Nephron (organoid): ENCODE measurements at regions not wholly inside any gene's neighbourhood (a gene's known extent, or its start where the extent isn't known, plus 50 kb on each side); places are given as distances from the start of the nearest gene placed in this dataset.

Source experiments
- H3K27ac Mint-ChIP-seq, 3 experiments: 2 replicates each; pipeline ENCODE4 v1.8.0; 2020; ENCODE audit warnings: mixed read lengths in 3 of 3, mild to moderate bottlenecking in 2 of 3, moderate library complexity in 1 of 3
- H3K27me3 Mint-ChIP-seq: 2 replicates; pipeline ENCODE4 v1.8.0; 2021; ENCODE audit warnings: low read depth, mild to moderate bottlenecking, moderate library complexity, mixed read lengths
- H3K36me3 Mint-ChIP-seq: 2 replicates; pipeline ENCODE4 v1.8.0; 2020; ENCODE audit warnings: low read depth, mixed read lengths
- H3K4me1 Mint-ChIP-seq: 2 replicates; pipeline ENCODE4 v1.8.0; 2020; ENCODE audit warnings: mixed read lengths
- H3K4me3 Mint-ChIP-seq, 3 experiments: 2 replicates each; pipeline ENCODE4 v1.8.0; 2020; ENCODE audit warnings: mild to moderate bottlenecking in 3 of 3, mixed read lengths in 3 of 3, moderate library complexity in 2 of 3
- H3K9me3 Mint-ChIP-seq: 2 replicates; pipeline ENCODE4 v1.8.0; 2020; ENCODE audit warnings: mixed read lengths
- CTCF ChIP-seq, 3 experiments: fragments of 200-600 bp; sonication (generic); IDR thresholded peaks; one replicate each; pipeline ENCODE4 v1.5.0; 2021; ENCODE audit warnings: antibody characterized with exemption in 3 of 3; ENCODE audit not compliant: unreplicated experiment in 3 of 3

- no peaks in the 10 kb centered on the region for H3K9me3 Mint-ChIP-seq
- no peaks in the 10 kb centered on the region for H3K36me3 Mint-ChIP-seq
- no peak overlapping the region for H3K4me3 Mint-ChIP-seq
- H3K4me1 Mint-ChIP-seq, result peaks cover 6% of the 10 kb centered on the region
- peaks cover 63% of the 10 kb centered on the region for H3K27me3 Mint-ChIP-seq
- no peak overlapping the region for H3K27ac Mint-ChIP-seq
- TF ChIP-seq CTCF (IDR thresholded peaks at IDR 0.05; ENCODE audit: unreplicated experiment in 3 of 3), result no peak
Observed at GRCh38 chr22:22076932-22077703, 94.5 kb upstream of the TOP3B start.

GRCh38 chr22:22076361-22076760 is 93.8 kb upstream of the TOP3B start:
- no peaks in the 10 kb centered on the region for H3K36me3 Mint-ChIP-seq
- peaks cover 59% of the 10 kb centered on the region for H3K27me3 Mint-ChIP-seq
- no peaks in the 10 kb centered on the region for H3K9me3 Mint-ChIP-seq
- H3K27ac Mint-ChIP-seq, result no peak overlapping the region
- H3K4me3 Mint-ChIP-seq, result no peak overlapping the region
- TF ChIP-seq CTCF (IDR thresholded peaks at IDR 0.05; ENCODE audit: unreplicated experiment in 3 of 3), result no peak
- H3K4me1 Mint-ChIP-seq, result peaks cover 6% of the 10 kb centered on the region

- no peaks in the 10 kb centered on the region for H3K9me3 Mint-ChIP-seq
- no peak overlapping the region for H3K27ac Mint-ChIP-seq
- peaks cover 57% of the 10 kb centered on the region for H3K27me3 Mint-ChIP-seq
- H3K4me3 Mint-ChIP-seq, result no peak overlapping the region
- no peak for TF ChIP-seq CTCF (IDR thresholded peaks at IDR 0.05; ENCODE audit: unreplicated experiment in 3 of 3)
- H3K36me3 Mint-ChIP-seq, result no peaks in the 10 kb centered on the region
- H3K4me1 Mint-ChIP-seq, result peaks cover 5% of the 10 kb centered on the region
Observed at GRCh38 chr22:22075382-22076163, 93.0 kb upstream of the TOP3B start.

- H3K27ac Mint-ChIP-seq, result no peak overlapping the region
- H3K9me3 Mint-ChIP-seq, result no peaks in the 10 kb centered on the region
- no peaks in the 10 kb centered on the region for H3K36me3 Mint-ChIP-seq
- TF ChIP-seq CTCF (IDR thresholded peaks at IDR 0.05; ENCODE audit: unreplicated experiment in 3 of 3), result no peak
- H3K27me3 Mint-ChIP-seq, result peaks cover 57% of the 10 kb centered on the region
- no peak overlapping the region for H3K4me3 Mint-ChIP-seq
- no peaks in the 10 kb centered on the region for H3K4me1 Mint-ChIP-seq
Observed at GRCh38 chr22:22074634-22075381, 92.2 kb upstream of the TOP3B start.

- Mint-ChIP-seq H3K4me1 (no peaks in the 10 kb centered on the region), H3K27ac (no peak overlapping the region), H3K4me3 (no peak overlapping the region), H3K27me3 (peaks cover 63% of the 10 kb centered on the region), H3K9me3 (no peaks in the 10 kb centered on the region), H3K36me3 (no peaks in the 10 kb centered on the region)
- TF ChIP-seq CTCF (IDR thresholded peaks at IDR 0.05; ENCODE audit: unreplicated experiment in 3 of 3), result no peak
Observed at GRCh38 chr22:22073769-22074561, 91.4 kb upstream of the TOP3B start.
